H9 (cell line): ENCODE measurements at regions not wholly inside any gene's neighbourhood (a gene's known extent, or its start where the extent isn't known, plus 50 kb on each side); places are given as distances from the start of the nearest gene placed in this dataset.

Source experiments
- DNase-seq: peaks from one replicate; pipeline ENCODE4 v3.0.0-alpha.2; 2017
- H2AFZ ChIP-seq: one replicate; pipeline ENCODE4 v1.6.1; 2013; ENCODE audit warnings: mild to moderate bottlenecking, low read length, control low read depth, moderate library complexity
- H2AK5ac ChIP-seq: 2 replicates; pipeline ENCODE4 v1.6.1; 2013; ENCODE audit warnings: low read length, control low read depth, mixed read lengths; ENCODE audit not compliant: insufficient read length
- H2BK120ac ChIP-seq: one replicate; pipeline ENCODE4 v1.6.1; 2013; ENCODE audit warnings: low read depth, mild to moderate bottlenecking, low read length, control low read depth, inconsistent platforms; ENCODE audit not compliant: poor library complexity, severe bottlenecking
- H2BK12ac ChIP-seq: 2 replicates; pipeline ENCODE4 v1.6.1; 2013; ENCODE audit warnings: low read length, control low read depth, mixed read lengths, low read depth; ENCODE audit not compliant: insufficient read length
- H2BK15ac ChIP-seq: 2 replicates; pipeline ENCODE4 v1.6.1; 2013; ENCODE audit warnings: low read depth, low read length, control low read depth
- H2BK20ac ChIP-seq: one replicate; pipeline ENCODE4 v1.6.1; 2013; ENCODE audit warnings: low read depth, mild to moderate bottlenecking, low read length, control low read depth, inconsistent platforms; ENCODE audit not compliant: poor library complexity, severe bottlenecking
- H2BK5ac ChIP-seq: 2 replicates; pipeline ENCODE4 v1.6.1; 2013; ENCODE audit warnings: low read length, control low read depth, mixed read lengths; ENCODE audit not compliant: insufficient read length
- H3K14ac ChIP-seq: 2 replicates; pipeline ENCODE4 v1.6.1; 2013; ENCODE audit warnings: low read length, control low read depth; ENCODE audit not compliant: insufficient read depth
- H3K18ac ChIP-seq: 2 replicates; pipeline ENCODE4 v1.6.1; 2013; ENCODE audit warnings: low read depth, mild to moderate bottlenecking, mixed read lengths, low read length, control low read depth; ENCODE audit not compliant: insufficient read length
- H3K23ac ChIP-seq: 2 replicates; pipeline ENCODE4 v1.6.1; 2013; ENCODE audit warnings: low read length, control low read depth, mixed read lengths, low read depth; ENCODE audit not compliant: insufficient read length
- H3K23me2 ChIP-seq: 2 replicates; pipeline ENCODE4 v1.6.1; 2013; ENCODE audit warnings: low read depth, mild to moderate bottlenecking, mixed read lengths, low read length, control low read depth; ENCODE audit not compliant: insufficient read length, poor library complexity, severe bottlenecking
- H3K27ac ChIP-seq: 2 replicates; pipeline ENCODE4 v1.5.1; 2013; ENCODE audit warnings: low read length, control low read depth, mixed read lengths, low read depth; ENCODE audit not compliant: insufficient read length
- H3K27me3 ChIP-seq: 2 replicates; pipeline ENCODE4 v1.6.1; 2013; ENCODE audit warnings: low read length, control low read depth, inconsistent platforms; ENCODE audit not compliant: insufficient read depth
- H3K4ac ChIP-seq: 2 replicates; pipeline ENCODE4 v1.6.1; 2013; ENCODE audit warnings: low read depth, mild to moderate bottlenecking, control low read depth, inconsistent platforms, low read length, moderate library complexity
- H3K4me1 ChIP-seq: 2 replicates; pipeline ENCODE4 v1.6.1; 2013; ENCODE audit warnings: low read length, control low read depth, inconsistent platforms; ENCODE audit not compliant: insufficient read depth
- H3K4me2 ChIP-seq: 2 replicates; pipeline ENCODE4 v1.6.1; 2013; ENCODE audit warnings: low read length, control low read depth, mixed read lengths; ENCODE audit not compliant: insufficient read length, insufficient read depth
- H3K56ac ChIP-seq: 2 replicates; pipeline ENCODE4 v1.6.1; 2013; ENCODE audit warnings: low read depth, mild to moderate bottlenecking, mixed read lengths, low read length, control low read depth; ENCODE audit not compliant: insufficient read length
- H3K79me1 ChIP-seq: 2 replicates; pipeline ENCODE4 v1.6.1; 2013; ENCODE audit warnings: low read depth, mild to moderate bottlenecking, moderate library complexity, low read length, control low read depth, inconsistent platforms; ENCODE audit not compliant: insufficient read depth, poor library complexity, severe bottlenecking
- H3K79me2 ChIP-seq: 2 replicates; pipeline ENCODE4 v1.6.1; 2013; ENCODE audit warnings: low read length, control low read depth, inconsistent platforms; ENCODE audit not compliant: insufficient read depth
- H3K9ac ChIP-seq: 2 replicates; pipeline ENCODE4 v1.6.1; 2013; ENCODE audit warnings: low read length, control low read depth, mixed read lengths; ENCODE audit not compliant: insufficient read length; ENCODE audit errors: extremely low read depth
- H3K9me3 ChIP-seq: one replicate; pipeline ENCODE4 v1.6.1; 2013; ENCODE audit warnings: low read depth, low read length, inconsistent platforms; ENCODE audit not compliant: control insufficient read depth
- H3T11ph ChIP-seq: one replicate; pipeline ENCODE4 v1.6.1; 2013; ENCODE audit warnings: mild to moderate bottlenecking, low read length, control low read depth, inconsistent platforms
- H4K20me1 ChIP-seq: one replicate; pipeline ENCODE4 v1.6.1; 2013; ENCODE audit not compliant: control insufficient read depth, insufficient read length, insufficient read depth
- H4K5ac ChIP-seq: 2 replicates; pipeline ENCODE4 v1.6.1; 2013; ENCODE audit warnings: low read depth, mild to moderate bottlenecking, mixed read lengths, low read length, control low read depth; ENCODE audit not compliant: insufficient read length
- H4K8ac ChIP-seq: replicated peaks from 2 replicates; pipeline ENCODE4 v1.6.1; 2013; ENCODE audit warnings: low read length, control low read depth, mixed read lengths, low read depth; ENCODE audit not compliant: insufficient read length
- H4K91ac ChIP-seq: 2 replicates; pipeline ENCODE4 v1.6.1; 2013; ENCODE audit warnings: low read depth, mild to moderate bottlenecking, moderate library complexity, mixed read lengths, low read length, control low read depth; ENCODE audit not compliant: insufficient read length
- H3K27ac Mint-ChIP-seq, 3 experiments: 2 replicates in 2 of 3; 3 replicates in 1 of 3; pipeline ENCODE4 v1.8.0; 2020 to 2021; ENCODE audit warnings: mixed read lengths in 3 of 3, mild to moderate bottlenecking in 1 of 3, moderate library complexity in 1 of 3
- H3K27me3 Mint-ChIP-seq: 2 replicates; pipeline ENCODE4 v1.8.0; 2021; ENCODE audit warnings: low read depth, mild to moderate bottlenecking, moderate library complexity, mixed read lengths
- H3K36me3 Mint-ChIP-seq, 3 experiments: 2 replicates in 2 of 3; 3 replicates in 1 of 3; pipeline ENCODE4 v1.8.0; 2020 to 2021; ENCODE audit warnings: low read depth in 3 of 3, mixed read lengths in 3 of 3; ENCODE audit not compliant: insufficient read depth in 1 of 3
- H3K4me1 Mint-ChIP-seq, 2 experiments: 2 replicates each; pipeline ENCODE4 v1.8.0; 2020; ENCODE audit warnings: mixed read lengths in 2 of 2
- H3K4me3 Mint-ChIP-seq, 2 experiments: 2 replicates in 1 of 2; 3 replicates in 1 of 2; pipeline ENCODE4 v1.8.0; 2020 to 2021; ENCODE audit warnings: mild to moderate bottlenecking in 2 of 2, mixed read lengths in 2 of 2, moderate library complexity in 1 of 2
- H3K9me3 Mint-ChIP-seq, 2 experiments: 2 replicates in 1 of 2; 3 replicates in 1 of 2; pipeline ENCODE4 v1.8.0; 2020; ENCODE audit warnings: mild to moderate bottlenecking in 2 of 2, mixed read lengths in 2 of 2, moderate library complexity in 1 of 2
- CTCF ChIP-seq: fragments of 200-600 bp; sonication (generic); conservative IDR thresholded peaks from 3 replicates; pipeline ENCODE4 v1.8.0; 2021; ENCODE audit warnings: antibody characterized with exemption, mild to moderate bottlenecking
- WGBS: extraction: QIAGEN DNeasy Blood & Tissue Kit; methylation state at CpG from one replicate; pipeline ENCODE4 v1.1.7; 2013; ENCODE audit warnings: missing lambda C conversion rate, low lambda C conversion rate, mixed read lengths; ENCODE audit not compliant: insufficient read length; ENCODE audit errors: extremely low coverage; 5-methylcytosine and 5-hydroxymethylcytosine counted together

- Histone ChIP-seq H4K8ac (no peak overlapping the region), H2BK15ac (no peak overlapping the region), H3K9ac (no peak overlapping the region), H2BK120ac (no peak overlapping the region), H3K27ac (no peak overlapping the region), H4K5ac (no peak overlapping the region), H2BK5ac (no peak overlapping the region), H3K4me2 (no peak overlapping the region), H3K4me1 (no peaks in the 10 kb centered on the region), H3K14ac (no peak overlapping the region), H3K79me2 (no peaks in the 10 kb centered on the region), H3K79me1 (no peaks in the 10 kb centered on the region), H3K4ac (no peak overlapping the region), H3K9me3 (no peaks in the 10 kb centered on the region), H2BK12ac (no peak overlapping the region), H3K18ac (no peak overlapping the region), H4K20me1 (no peaks in the 10 kb centered on the region), H2AK5ac (no peak overlapping the region), H4K91ac (no peak overlapping the region), H3K56ac (no peak overlapping the region), H3K27me3 (no peaks in the 10 kb centered on the region), H3K23me2 (no peaks in the 10 kb centered on the region), H2BK20ac (no peak overlapping the region), H3K23ac (no peak overlapping the region), H2AFZ (no peak overlapping the region), H3T11ph (no peak overlapping the region)
- no peaks in the 10 kb centered on the region for H3K27me3 Mint-ChIP-seq
- DNase-seq, result no peak
- no CpG with 5 or more reads among the region's 1 CpG for WGBS
- no peak overlapping the region for H3K4me3 Mint-ChIP-seq
- H3K36me3 Mint-ChIP-seq, result no peaks in the 10 kb centered on the region; a peak in 2 of 7 replicates
- no peak for TF ChIP-seq CTCF
- H3K27ac Mint-ChIP-seq, result peak overlapping the region in 1 of 3 experiments; percentile 61; a peak in 1 of 7 replicates
- H3K4me1 Mint-ChIP-seq, result no peaks in the 10 kb centered on the region
- H3K9me3 Mint-ChIP-seq, result peaks cover 3% of the 10 kb centered on the region in 2 experiments; a peak in 3 of 5 replicates
Measured at GRCh38 chr2:193627927-193628272, 1433.2 kb upstream of the TMEFF2 start.
